ENCODE measurements at regions not wholly inside any gene's neighbourhood (a gene's known extent, or its start where the extent isn't known, plus 50 kb on each side); places are given as distances from the start of the nearest gene placed in this dataset.

- H4K20me1 ChIP-seq (ENCODE audit: low read depth, low read length) = no peaks in the 10 kb centered on the region
- no peak overlapping the region for H3K4me3 ChIP-seq (ENCODE audit: insufficient read depth, low read length, poor library complexity, severe bottlenecking)
- TF ChIP-seq CTCF (IDR thresholded peaks at IDR 0.05; ENCODE audit: insufficient read depth, low read length, poor library complexity, severe bottlenecking) (no peak), EZH2phosphoT487 (conservative IDR thresholded peaks at IDR 0.05; ENCODE audit: low read length) (no peak)
- no peaks in the 10 kb centered on the region for H3K9me3 ChIP-seq (ENCODE audit: insufficient read depth, low read length)
- no peaks in the 10 kb centered on the region for H3K27me3 ChIP-seq (ENCODE audit: low read length)
- no peaks in the 10 kb centered on the region for H3F3A ChIP-seq (ENCODE audit: insufficient read depth)
- H3K27ac ChIP-seq (ENCODE audit: low read depth, low read length) = no peak overlapping the region
- no peaks in the 10 kb centered on the region for H3K36me3 ChIP-seq (ENCODE audit: low read length)
- no peaks in the 10 kb centered on the region for H3K9me2 ChIP-seq (replicated peaks; ENCODE audit: insufficient read depth, low read length)
- no peaks in the 10 kb centered on the region for H3K79me2 ChIP-seq (ENCODE audit: insufficient read depth, low read length)
- no peak overlapping the region for H3K9ac ChIP-seq (ENCODE audit: low read length)
- H2AFZ ChIP-seq (ENCODE audit: low read depth, low read length, severe bottlenecking) = no peak overlapping the region
- H3K4me2 ChIP-seq (ENCODE audit: low read depth, low read length, poor library complexity, severe bottlenecking) = no peak overlapping the region
These were observed 315.7 kb upstream of the RRP15 start for GRCh38 chr1:217969428-217969827.

- Histone ChIP-seq H4K20me1 (ENCODE audit: low read depth, low read length) (no peaks in the 10 kb centered on the region), H3K27me3 (ENCODE audit: low read length) (no peaks in the 10 kb centered on the region), H3K79me2 (ENCODE audit: insufficient read depth, low read length) (no peaks in the 10 kb centered on the region), H3K27ac (ENCODE audit: low read depth, low read length) (no peak overlapping the region), H3K9me3 (ENCODE audit: insufficient read depth, low read length) (no peaks in the 10 kb centered on the region), H3K9me2 (replicated peaks; ENCODE audit: insufficient read depth, low read length) (no peaks in the 10 kb centered on the region), H3K9ac (ENCODE audit: low read length) (no peak overlapping the region), H3F3A (ENCODE audit: insufficient read depth) (no peaks in the 10 kb centered on the region), H2AFZ (ENCODE audit: low read depth, low read length, severe bottlenecking) (no peak overlapping the region), H3K4me3 (ENCODE audit: insufficient read depth, low read length, poor library complexity, severe bottlenecking) (no peak overlapping the region), H3K4me2 (ENCODE audit: low read depth, low read length, poor library complexity, severe bottlenecking) (no peak overlapping the region), H3K36me3 (ENCODE audit: low read length) (no peaks in the 10 kb centered on the region)
- TF ChIP-seq EZH2phosphoT487 (conservative IDR thresholded peaks at IDR 0.05; ENCODE audit: low read length) (no peak), CTCF (IDR thresholded peaks at IDR 0.05; ENCODE audit: insufficient read depth, low read length, poor library complexity, severe bottlenecking) (no peak)
These were observed 307.1 kb upstream of the RRP15 start for GRCh38 chr1:217977943-217978342.

- no peaks in the 10 kb centered on the region for H3K79me2 ChIP-seq (ENCODE audit: insufficient read depth, low read length)
- no peaks in the 10 kb centered on the region for H3K36me3 ChIP-seq (ENCODE audit: low read length)
- no peaks in the 10 kb centered on the region for H3K9me3 ChIP-seq (ENCODE audit: insufficient read depth, low read length)
- H4K20me1 ChIP-seq (ENCODE audit: low read depth, low read length) = no peaks in the 10 kb centered on the region
- no peak overlapping the region for H3K27ac ChIP-seq (ENCODE audit: low read depth, low read length)
- no peak overlapping the region for H3K4me3 ChIP-seq (ENCODE audit: insufficient read depth, low read length, poor library complexity, severe bottlenecking)
- no peak overlapping the region for H3K9ac ChIP-seq (ENCODE audit: low read length)
- H3K4me2 ChIP-seq (ENCODE audit: low read depth, low read length, poor library complexity, severe bottlenecking) = no peak overlapping the region
- no peaks in the 10 kb centered on the region for H3K27me3 ChIP-seq (ENCODE audit: low read length)
- no peaks in the 10 kb centered on the region for H3F3A ChIP-seq (ENCODE audit: insufficient read depth)
- no peak for TF ChIP-seq CTCF (IDR thresholded peaks at IDR 0.05; ENCODE audit: insufficient read depth, low read length, poor library complexity, severe bottlenecking)
- no peak for TF ChIP-seq EZH2phosphoT487 (conservative IDR thresholded peaks at IDR 0.05; ENCODE audit: low read length)
- H2AFZ ChIP-seq (ENCODE audit: low read depth, low read length, severe bottlenecking) = no peak overlapping the region
- H3K9me2 ChIP-seq (replicated peaks; ENCODE audit: insufficient read depth, low read length) = no peaks in the 10 kb centered on the region
These were observed 303.7 kb upstream of the RRP15 start for GRCh38 chr1:217981430-217981829.
